ENCODE measurements at regions not wholly inside any gene's neighbourhood (a gene's known extent, or its start where the extent isn't known, plus 50 kb on each side); places are given as distances from the start of the nearest gene placed in this dataset.

- no peaks in the 10 kb centered on the region for H3K79me2 ChIP-seq
- H3K9me3 ChIP-seq (ENCODE audit: low read depth) = no peaks in the 10 kb centered on the region
- H3K27me3 ChIP-seq = no peaks in the 10 kb centered on the region
- 84% methylated on average over 5 of the region's 5 CpGs for WGBS (ENCODE audit: low lambda C conversion rate, missing lambda C conversion rate)
- H3K27ac ChIP-seq = no peak overlapping the region
- no peak for TF ChIP-seq CTCF (IDR thresholded peaks at IDR 0.05; ENCODE audit: poor library complexity)
- TF ChIP-seq EZH2 (IDR thresholded peaks at IDR 0.05; ENCODE audit: borderline replicate concordance) = no peak
- TF ChIP-seq EZH2phosphoT487 (IDR thresholded peaks at IDR 0.05; ENCODE audit: low read depth, severe bottlenecking, unreplicated experiment) = no peak
- H2AFZ ChIP-seq = no peak overlapping the region
- H4K20me1 ChIP-seq (ENCODE audit: insufficient read depth, poor library complexity, severe bottlenecking) = no peaks in the 10 kb centered on the region
- H3K4me1 ChIP-seq (ENCODE audit: insufficient read depth) = no peaks in the 10 kb centered on the region
- no peak overlapping the region for H3K4me2 ChIP-seq
- no peaks in the 10 kb centered on the region for H3K9me2 ChIP-seq (replicated peaks; ENCODE audit: insufficient read depth)
- no peak for DNase-seq (ENCODE audit: low spot score)
- H3K36me3 ChIP-seq (replicated peaks; ENCODE audit: insufficient read depth, low read depth) = no peaks in the 10 kb centered on the region
- no peak overlapping the region for H3K4me3 ChIP-seq
Observed at GRCh38 chrX:23524467-23524866, 142.8 kb upstream of the PRDX4 start.

GRCh38 chrX:23525531-23525930, 141.8 kb upstream of the PRDX4 start:
- Histone ChIP-seq H3K9me2 (replicated peaks; ENCODE audit: insufficient read depth) (no peaks in the 10 kb centered on the region), H3K79me2 (no peaks in the 10 kb centered on the region), H3K4me1 (ENCODE audit: insufficient read depth) (no peaks in the 10 kb centered on the region), H3K27ac (no peak overlapping the region), H3K9me3 (ENCODE audit: low read depth) (no peaks in the 10 kb centered on the region), H3K36me3 (replicated peaks; ENCODE audit: insufficient read depth, low read depth) (no peaks in the 10 kb centered on the region), H3K27me3 (no peaks in the 10 kb centered on the region), H3K4me3 (no peak overlapping the region), H3K4me2 (no peak overlapping the region), H4K20me1 (ENCODE audit: insufficient read depth, poor library complexity, severe bottlenecking) (no peaks in the 10 kb centered on the region), H2AFZ (no peak overlapping the region)
- 63% methylated on average over 1 of the region's 1 CpG for WGBS (ENCODE audit: low lambda C conversion rate, missing lambda C conversion rate)
- TF ChIP-seq EZH2phosphoT487 (IDR thresholded peaks at IDR 0.05; ENCODE audit: low read depth, severe bottlenecking, unreplicated experiment) = no peak
- no peak for TF ChIP-seq EZH2 (IDR thresholded peaks at IDR 0.05; ENCODE audit: borderline replicate concordance)
- no peak for TF ChIP-seq CTCF (IDR thresholded peaks at IDR 0.05; ENCODE audit: poor library complexity)
- DNase-seq (ENCODE audit: low spot score) = no peak

DNA sequence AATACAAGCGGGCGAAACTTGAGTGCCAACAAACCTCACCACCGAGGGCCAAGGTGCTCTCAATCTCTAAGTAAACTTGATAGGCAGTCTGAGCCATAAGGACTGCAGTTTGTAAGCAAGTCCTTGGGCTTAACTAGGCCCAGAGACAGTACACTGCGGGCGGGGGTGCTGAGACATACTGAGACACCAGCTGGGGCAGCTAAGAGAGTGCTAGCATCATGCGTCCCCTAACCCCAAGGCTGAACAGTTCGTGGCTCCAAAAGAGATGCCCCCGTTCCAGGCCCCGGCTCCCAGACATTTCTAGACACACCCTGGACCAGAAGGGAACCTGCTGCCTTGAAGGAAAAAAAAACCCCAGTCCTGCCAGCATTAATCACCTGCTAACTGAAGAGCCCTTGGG, 126.8 kb upstream of the PRDX4 start:
- DNase-seq (ENCODE audit: low spot score) = no peak
- Histone ChIP-seq H4K20me1 (ENCODE audit: insufficient read depth, poor library complexity, severe bottlenecking) (no peaks in the 10 kb centered on the region), H2AFZ (no peak overlapping the region), H3K27ac (no peak overlapping the region), H3K79me2 (no peaks in the 10 kb centered on the region), H3K9me2 (replicated peaks; ENCODE audit: insufficient read depth) (no peaks in the 10 kb centered on the region), H3K4me2 (no peak overlapping the region), H3K9me3 (ENCODE audit: low read depth) (no peaks in the 10 kb centered on the region), H3K27me3 (no peaks in the 10 kb centered on the region), H3K4me3 (no peak overlapping the region), H3K4me1 (ENCODE audit: insufficient read depth) (no peaks in the 10 kb centered on the region), H3K36me3 (replicated peaks; ENCODE audit: insufficient read depth, low read depth) (no peaks in the 10 kb centered on the region)
- TF ChIP-seq EZH2 (IDR thresholded peaks at IDR 0.05; ENCODE audit: borderline replicate concordance) = no peak
- no peak for TF ChIP-seq CTCF (IDR thresholded peaks at IDR 0.05; ENCODE audit: poor library complexity)
- no peak for TF ChIP-seq EZH2phosphoT487 (IDR thresholded peaks at IDR 0.05; ENCODE audit: low read depth, severe bottlenecking, unreplicated experiment)
- WGBS (ENCODE audit: low lambda C conversion rate, missing lambda C conversion rate) = 91% methylated on average over 9 of the region's 9 CpGs

- Histone ChIP-seq H3K4me3 (no peak overlapping the region), H2AFZ (no peak overlapping the region), H3K79me2 (no peaks in the 10 kb centered on the region), H3K27me3 (no peaks in the 10 kb centered on the region), H3K4me1 (ENCODE audit: insufficient read depth) (no peaks in the 10 kb centered on the region), H3K36me3 (replicated peaks; ENCODE audit: insufficient read depth, low read depth) (no peaks in the 10 kb centered on the region), H3K27ac (no peak overlapping the region), H3K9me2 (replicated peaks; ENCODE audit: insufficient read depth) (no peaks in the 10 kb centered on the region), H4K20me1 (ENCODE audit: insufficient read depth, poor library complexity, severe bottlenecking) (no peaks in the 10 kb centered on the region), H3K9me3 (ENCODE audit: low read depth) (no peaks in the 10 kb centered on the region), H3K4me2 (no peak overlapping the region)
- 62% methylated on average over 5 of the region's 5 CpGs for WGBS (ENCODE audit: low lambda C conversion rate, missing lambda C conversion rate)
- DNase-seq (ENCODE audit: low spot score) = no peak
- no peak for TF ChIP-seq CTCF (IDR thresholded peaks at IDR 0.05; ENCODE audit: poor library complexity)
- no peak for TF ChIP-seq EZH2 (IDR thresholded peaks at IDR 0.05; ENCODE audit: borderline replicate concordance)
- no peak for TF ChIP-seq EZH2phosphoT487 (IDR thresholded peaks at IDR 0.05; ENCODE audit: low read depth, severe bottlenecking, unreplicated experiment)
Observed at GRCh38 chrX:23548164-23548563, 119.1 kb upstream of the PRDX4 start.

Measured in hepatocyte (in vitro differentiated cells).